ENCODE measurements at regions not wholly inside any gene's neighbourhood (a gene's known extent, or its start where the extent isn't known, plus 50 kb on each side); places are given as distances from the start of the nearest gene placed in this dataset.

DNA sequence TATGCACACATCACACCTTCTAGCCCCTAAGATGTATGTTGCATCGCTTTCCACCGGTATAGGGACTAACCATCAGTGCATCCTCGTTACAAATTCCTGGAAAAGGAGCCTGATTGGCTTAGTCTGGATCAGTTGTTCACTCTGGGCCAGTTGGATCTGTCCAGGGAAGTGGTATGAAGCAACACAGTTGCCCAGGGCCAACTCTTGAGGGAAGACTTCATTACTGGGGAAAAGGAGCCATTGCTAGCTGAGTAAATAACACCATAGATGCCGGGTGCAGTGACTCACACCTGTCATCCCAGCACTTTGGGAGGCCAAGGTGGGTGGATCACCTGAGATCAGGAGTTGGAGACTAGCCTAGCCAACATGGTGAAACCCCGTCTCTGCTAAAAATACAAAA, 275.2 kb upstream of the RBFOX1 start:
- Mint-ChIP-seq H3K9me3 (peaks cover 3% of the 10 kb centered on the region), H3K27me3 (no peaks in the 10 kb centered on the region), H3K27ac (no peak overlapping the region), H3K36me3 (no peaks in the 10 kb centered on the region), H3K4me1 (ENCODE audit: unreplicated experiment) (no peaks in the 10 kb centered on the region), H3K4me3 (no peak overlapping the region)
- TF ChIP-seq CTCF (conservative IDR thresholded peaks at IDR 0.05), result no peak
- DNase-seq (ENCODE audit: extremely low spot score, unreplicated experiment), result no peak

DNA sequence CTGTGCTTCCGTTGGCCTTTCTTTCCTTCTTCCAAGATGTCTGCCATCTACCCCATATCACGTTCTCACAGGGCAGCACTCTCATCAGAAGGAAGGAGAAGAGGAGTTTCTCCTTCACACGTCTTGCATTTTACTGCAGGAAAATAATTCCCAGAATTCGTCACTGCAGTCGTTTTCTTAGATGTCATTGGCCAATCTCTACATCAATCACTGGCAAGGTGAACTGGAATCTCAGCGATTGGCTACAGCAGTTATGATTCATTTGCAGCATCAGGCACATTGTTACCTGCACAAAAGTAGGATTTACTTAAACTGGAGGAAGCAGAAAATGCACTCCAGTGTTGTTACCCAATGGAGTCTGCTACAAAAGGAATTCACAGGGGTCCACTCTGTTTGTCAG, 277.2 kb upstream of the RBFOX1 start:
- no peaks in the 10 kb centered on the region for H3K9me3 Mint-ChIP-seq
- H3K4me3 Mint-ChIP-seq, result no peak overlapping the region
- no peaks in the 10 kb centered on the region for H3K27me3 Mint-ChIP-seq
- H3K36me3 Mint-ChIP-seq, result no peaks in the 10 kb centered on the region
- TF ChIP-seq CTCF (conservative IDR thresholded peaks at IDR 0.05), result no peak
- no peaks in the 10 kb centered on the region for H3K4me1 Mint-ChIP-seq (ENCODE audit: unreplicated experiment)
- DNase-seq (ENCODE audit: extremely low spot score, unreplicated experiment), result no peak
- H3K27ac Mint-ChIP-seq, result no peak overlapping the region

GRCh38 chr16:7051591-7052349, 280.9 kb upstream of the RBFOX1 start:
- H3K27ac Mint-ChIP-seq, result no peak overlapping the region
- no peaks in the 10 kb centered on the region for H3K4me1 Mint-ChIP-seq (ENCODE audit: unreplicated experiment)
- TF ChIP-seq CTCF (conservative IDR thresholded peaks at IDR 0.05), result no peak

DNA sequence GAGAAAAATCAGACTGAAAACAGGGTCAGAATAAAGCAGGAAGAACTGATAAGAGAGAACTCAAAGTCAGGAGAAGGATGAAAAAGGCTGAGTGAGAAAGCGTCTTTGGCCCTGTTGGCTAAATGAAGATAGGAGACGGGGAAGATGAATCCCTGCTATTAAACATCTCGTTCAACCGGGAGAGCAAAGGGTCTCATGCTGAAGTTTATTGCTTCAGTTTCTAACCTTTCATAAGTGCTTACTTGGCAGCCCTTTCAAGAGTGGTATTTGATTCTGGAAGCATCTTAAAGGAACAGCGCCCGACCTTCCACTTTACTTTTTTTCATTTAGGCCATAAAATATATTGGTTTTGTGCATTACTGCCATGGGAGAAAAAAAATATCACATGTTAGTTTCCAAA, 288.3 kb upstream of the RBFOX1 start:
- H3K4me3 Mint-ChIP-seq, result no peak overlapping the region
- no peak for DNase-seq (ENCODE audit: extremely low spot score, unreplicated experiment)
- H3K4me1 Mint-ChIP-seq (ENCODE audit: unreplicated experiment), result no peaks in the 10 kb centered on the region
- no peak overlapping the region for H3K27ac Mint-ChIP-seq
- TF ChIP-seq CTCF (conservative IDR thresholded peaks at IDR 0.05), result no peak
- H3K36me3 Mint-ChIP-seq, result no peaks in the 10 kb centered on the region
- no peaks in the 10 kb centered on the region for H3K27me3 Mint-ChIP-seq
- H3K9me3 Mint-ChIP-seq, result no peaks in the 10 kb centered on the region

More at GRCh38 chr16:7051591-7052349, 280.9 kb upstream of the RBFOX1 start:
- no peak for DNase-seq (ENCODE audit: extremely low spot score, unreplicated experiment)
- Mint-ChIP-seq H3K27me3 (no peaks in the 10 kb centered on the region), H3K4me3 (no peak overlapping the region), H3K9me3 (no peaks in the 10 kb centered on the region), H3K36me3 (no peaks in the 10 kb centered on the region)

- Mint-ChIP-seq H3K36me3 (no peaks in the 10 kb centered on the region), H3K9me3 (no peaks in the 10 kb centered on the region), H3K4me1 (ENCODE audit: unreplicated experiment) (no peaks in the 10 kb centered on the region), H3K27me3 (no peaks in the 10 kb centered on the region), H3K4me3 (no peak overlapping the region), H3K27ac (no peak overlapping the region)
- no peak for TF ChIP-seq CTCF (conservative IDR thresholded peaks at IDR 0.05)
- no peak for DNase-seq (ENCODE audit: extremely low spot score, unreplicated experiment)
These were observed 294.2 kb upstream of the RBFOX1 start for GRCh38 chr16:7038475-7038874.
